ENCODE measurements at regions not wholly inside any gene's neighbourhood (a gene's known extent, or its start where the extent isn't known, plus 50 kb on each side); places are given as distances from the start of the nearest gene placed in this dataset.

DNA sequence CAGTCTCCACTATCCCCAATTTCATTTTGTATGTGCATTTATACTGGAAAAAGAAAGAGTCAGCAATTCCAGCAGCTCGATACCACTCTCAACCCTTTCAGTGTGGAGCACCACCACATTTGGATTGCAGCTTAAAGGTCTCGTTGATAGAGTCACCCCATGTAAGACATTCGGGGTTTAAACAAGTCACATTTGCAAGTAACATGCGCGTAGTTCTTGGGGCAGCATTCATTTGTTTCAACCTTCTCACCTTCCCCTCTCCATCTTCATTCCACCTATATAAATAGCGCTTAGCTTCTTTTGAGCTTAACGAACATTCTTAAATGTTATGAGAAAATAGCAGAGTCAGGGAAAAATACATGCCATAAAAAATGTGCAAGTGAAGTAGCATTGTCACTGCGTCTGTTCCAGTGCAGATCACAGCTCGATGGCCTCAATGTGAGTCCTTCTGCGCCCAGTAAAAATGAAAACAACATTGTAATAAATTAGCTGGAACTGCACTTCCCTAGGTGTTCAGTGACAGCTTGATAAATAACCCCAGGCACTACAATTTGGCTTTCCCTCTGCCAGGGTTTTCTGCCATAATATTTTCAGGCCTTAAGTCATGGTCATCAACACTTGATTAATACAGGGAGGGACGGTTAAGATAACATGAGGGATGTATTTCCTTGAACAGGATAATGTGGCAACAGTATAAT, 737.8 kb upstream of the NRSN1 start:
- Histone ChIP-seq H3K4me1 (ENCODE audit: control insufficient read depth in 2 of 2, insufficient read depth in 2 of 2, low read length in 2 of 2) (no peaks in the 10 kb centered on the region), H3K4me3 (ENCODE audit: low read length in 2 of 2) (no peak overlapping the region), H3K27ac (ENCODE audit: low read depth in 1 of 2, low read length in 1 of 2) (no peak overlapping the region), H3K27me3 (ENCODE audit: control insufficient read depth in 2 of 2, insufficient read depth in 1 of 2, low read length in 1 of 2) (no peaks in the 10 kb centered on the region), H3K9me3 (ENCODE audit: control insufficient read depth in 2 of 2, insufficient read depth in 1 of 2, low read length in 1 of 2) (no peaks in the 10 kb centered on the region), H3K36me3 (ENCODE audit: control insufficient read depth in 2 of 2, insufficient read depth in 2 of 2, low read length in 1 of 2) (no peaks in the 10 kb centered on the region)
- 96% methylated on average over 11 of the region's 11 CpGs for WGBS
- no peak for DNase-seq (ENCODE audit: low read depth in 6 of 9, low spot score in 9 of 9)

GRCh38 chr6:23389386-23389785, 736.6 kb upstream of the NRSN1 start:
- H3K4me3 ChIP-seq (ENCODE audit: low read length in 2 of 2), result no peak overlapping the region
- no peak for DNase-seq (ENCODE audit: low read depth in 6 of 9, low spot score in 9 of 9)
- 97% methylated on average over 3 of the region's 3 CpGs for WGBS
- no peaks in the 10 kb centered on the region for H3K9me3 ChIP-seq (ENCODE audit: control insufficient read depth in 2 of 2, insufficient read depth in 1 of 2, low read length in 1 of 2)
- H3K27me3 ChIP-seq (ENCODE audit: control insufficient read depth in 2 of 2, insufficient read depth in 1 of 2, low read length in 1 of 2), result no peaks in the 10 kb centered on the region
- no peak overlapping the region for H3K27ac ChIP-seq (ENCODE audit: low read depth in 1 of 2, low read length in 1 of 2)
- no peaks in the 10 kb centered on the region for H3K4me1 ChIP-seq (ENCODE audit: control insufficient read depth in 2 of 2, insufficient read depth in 2 of 2, low read length in 2 of 2)
- no peaks in the 10 kb centered on the region for H3K36me3 ChIP-seq (ENCODE audit: control insufficient read depth in 2 of 2, insufficient read depth in 2 of 2, low read length in 1 of 2)

GRCh38 chr6:23390221-23390620, 735.8 kb upstream of the NRSN1 start:
- H3K36me3 ChIP-seq (ENCODE audit: control insufficient read depth in 2 of 2, insufficient read depth in 2 of 2, low read length in 1 of 2), result no peaks in the 10 kb centered on the region
- H3K9me3 ChIP-seq (ENCODE audit: control insufficient read depth in 2 of 2, insufficient read depth in 1 of 2, low read length in 1 of 2), result no peaks in the 10 kb centered on the region
- DNase-seq (ENCODE audit: low read depth in 6 of 9, low spot score in 9 of 9), result no peak
- no peaks in the 10 kb centered on the region for H3K27me3 ChIP-seq (ENCODE audit: control insufficient read depth in 2 of 2, insufficient read depth in 1 of 2, low read length in 1 of 2)
- H3K27ac ChIP-seq (ENCODE audit: low read depth in 1 of 2, low read length in 1 of 2), result no peak overlapping the region
- no peak overlapping the region for H3K4me3 ChIP-seq (ENCODE audit: low read length in 2 of 2)
- no peaks in the 10 kb centered on the region for H3K4me1 ChIP-seq (ENCODE audit: control insufficient read depth in 2 of 2, insufficient read depth in 2 of 2, low read length in 2 of 2)
- 93% methylated on average over 2 of the region's 2 CpGs for WGBS

DNA sequence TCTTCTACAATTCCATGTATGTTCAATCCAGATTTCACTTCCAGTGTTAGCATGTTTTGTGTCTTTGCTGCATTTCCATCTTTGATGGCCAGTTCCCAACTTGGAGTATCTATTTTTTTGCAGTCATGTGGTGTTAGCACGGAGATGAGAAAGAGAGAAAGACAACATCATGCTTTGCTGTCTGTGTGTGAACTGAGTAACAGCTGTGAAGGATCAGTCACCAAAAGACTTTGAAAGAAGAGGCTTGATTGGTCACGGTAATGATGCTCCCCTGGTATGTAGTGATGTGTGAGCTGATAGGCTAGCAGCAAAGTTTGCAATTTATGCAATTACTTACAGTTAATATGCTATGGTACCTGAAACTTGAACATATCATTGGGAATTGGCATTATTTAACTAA, 731.3 kb upstream of the NRSN1 start:
- no peaks in the 10 kb centered on the region for H3K27me3 ChIP-seq (ENCODE audit: control insufficient read depth in 2 of 2, insufficient read depth in 1 of 2, low read length in 1 of 2)
- no peaks in the 10 kb centered on the region for H3K4me1 ChIP-seq (ENCODE audit: control insufficient read depth in 2 of 2, insufficient read depth in 2 of 2, low read length in 2 of 2)
- H3K36me3 ChIP-seq (ENCODE audit: control insufficient read depth in 2 of 2, insufficient read depth in 2 of 2, low read length in 1 of 2), result no peaks in the 10 kb centered on the region
- WGBS, result 95% methylated on average over 2 of the region's 2 CpGs
- no peaks in the 10 kb centered on the region for H3K9me3 ChIP-seq (ENCODE audit: control insufficient read depth in 2 of 2, insufficient read depth in 1 of 2, low read length in 1 of 2)
- no peak overlapping the region for H3K4me3 ChIP-seq (ENCODE audit: low read length in 2 of 2)
- no peak for DNase-seq (ENCODE audit: low read depth in 6 of 9, low spot score in 9 of 9)
- H3K27ac ChIP-seq (ENCODE audit: low read depth in 1 of 2, low read length in 1 of 2), result no peak overlapping the region

DNA sequence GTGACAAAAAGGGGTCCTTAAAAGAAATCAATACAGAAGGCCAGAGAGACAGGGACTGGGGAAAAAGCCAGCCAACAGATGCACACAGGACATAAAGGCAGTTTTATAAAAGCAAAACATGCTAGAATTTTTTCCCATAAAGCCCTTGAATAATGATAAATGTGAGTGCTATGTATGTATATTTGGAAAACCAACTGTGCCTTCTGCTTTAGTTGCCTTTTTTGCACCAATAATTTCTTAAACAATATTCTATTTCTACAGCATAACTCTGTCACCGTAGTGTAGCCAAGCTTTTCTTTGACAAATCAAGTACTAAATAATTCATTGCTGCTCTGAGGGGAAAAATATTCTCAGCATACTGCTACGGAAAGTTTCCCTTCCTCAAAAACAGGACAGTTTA, 730.6 kb upstream of the NRSN1 start:
- Histone ChIP-seq H3K9me3 (ENCODE audit: control insufficient read depth in 2 of 2, insufficient read depth in 1 of 2, low read length in 1 of 2) (no peaks in the 10 kb centered on the region), H3K27ac (ENCODE audit: low read depth in 1 of 2, low read length in 1 of 2) (no peak overlapping the region), H3K36me3 (ENCODE audit: control insufficient read depth in 2 of 2, insufficient read depth in 2 of 2, low read length in 1 of 2) (no peaks in the 10 kb centered on the region), H3K4me1 (ENCODE audit: control insufficient read depth in 2 of 2, insufficient read depth in 2 of 2, low read length in 2 of 2) (no peaks in the 10 kb centered on the region), H3K27me3 (ENCODE audit: control insufficient read depth in 2 of 2, insufficient read depth in 1 of 2, low read length in 1 of 2) (no peaks in the 10 kb centered on the region), H3K4me3 (ENCODE audit: low read length in 2 of 2) (no peak overlapping the region)
- no peak for DNase-seq (ENCODE audit: low read depth in 6 of 9, low spot score in 9 of 9)
- WGBS, result 97% methylated on average over 2 of the region's 2 CpGs

GRCh38 chr6:23396949-23397348, 729.1 kb upstream of the NRSN1 start:
- no peaks in the 10 kb centered on the region for H3K4me1 ChIP-seq (ENCODE audit: control insufficient read depth in 2 of 2, insufficient read depth in 2 of 2, low read length in 2 of 2)
- no peak overlapping the region for H3K4me3 ChIP-seq (ENCODE audit: low read length in 2 of 2)
- H3K9me3 ChIP-seq (ENCODE audit: control insufficient read depth in 2 of 2, insufficient read depth in 1 of 2, low read length in 1 of 2), result no peaks in the 10 kb centered on the region
- H3K36me3 ChIP-seq (ENCODE audit: control insufficient read depth in 2 of 2, insufficient read depth in 2 of 2, low read length in 1 of 2), result no peaks in the 10 kb centered on the region
- 78% methylated on average over 3 of the region's 3 CpGs for WGBS
- no peak for DNase-seq (ENCODE audit: low read depth in 6 of 9, low spot score in 9 of 9)
- H3K27me3 ChIP-seq (ENCODE audit: control insufficient read depth in 2 of 2, insufficient read depth in 1 of 2, low read length in 1 of 2), result no peaks in the 10 kb centered on the region
- H3K27ac ChIP-seq (ENCODE audit: low read depth in 1 of 2, low read length in 1 of 2), result no peak overlapping the region

GRCh38 chr6:23403460-23403859, 722.6 kb upstream of the NRSN1 start:
- no peak for DNase-seq (ENCODE audit: low read depth in 6 of 9, low spot score in 9 of 9)
- no peak overlapping the region for H3K4me3 ChIP-seq (ENCODE audit: low read length in 2 of 2)
- no peaks in the 10 kb centered on the region for H3K4me1 ChIP-seq (ENCODE audit: control insufficient read depth in 2 of 2, insufficient read depth in 2 of 2, low read length in 2 of 2)
- H3K9me3 ChIP-seq (ENCODE audit: control insufficient read depth in 2 of 2, insufficient read depth in 1 of 2, low read length in 1 of 2), result no peaks in the 10 kb centered on the region
- 92% methylated on average over 5 of the region's 5 CpGs for WGBS
- H3K27me3 ChIP-seq (ENCODE audit: control insufficient read depth in 2 of 2, insufficient read depth in 1 of 2, low read length in 1 of 2), result no peaks in the 10 kb centered on the region
- no peaks in the 10 kb centered on the region for H3K36me3 ChIP-seq (ENCODE audit: control insufficient read depth in 2 of 2, insufficient read depth in 2 of 2, low read length in 1 of 2)
- H3K27ac ChIP-seq (ENCODE audit: low read depth in 1 of 2, low read length in 1 of 2), result no peak overlapping the region

- no peak for DNase-seq (ENCODE audit: low read depth in 6 of 9, low spot score in 9 of 9)
- WGBS, result 91% methylated on average over 7 of the region's 7 CpGs
- no peaks in the 10 kb centered on the region for H3K9me3 ChIP-seq (ENCODE audit: control insufficient read depth in 2 of 2, insufficient read depth in 1 of 2, low read length in 1 of 2)
Observed at GRCh38 chr6:23409531-23409930, 716.5 kb upstream of the NRSN1 start.

GRCh38 chr6:23410439-23410838, 715.6 kb upstream of the NRSN1 start:
- Histone ChIP-seq H3K4me1 (ENCODE audit: control insufficient read depth in 2 of 2, insufficient read depth in 2 of 2, low read length in 2 of 2) (no peaks in the 10 kb centered on the region), H3K36me3 (ENCODE audit: control insufficient read depth in 2 of 2, insufficient read depth in 2 of 2, low read length in 1 of 2) (no peaks in the 10 kb centered on the region), H3K4me3 (ENCODE audit: low read length in 2 of 2) (no peak overlapping the region), H3K27me3 (ENCODE audit: control insufficient read depth in 2 of 2, insufficient read depth in 1 of 2, low read length in 1 of 2) (no peaks in the 10 kb centered on the region), H3K9me3 (ENCODE audit: control insufficient read depth in 2 of 2, insufficient read depth in 1 of 2, low read length in 1 of 2) (no peaks in the 10 kb centered on the region), H3K27ac (ENCODE audit: low read depth in 1 of 2, low read length in 1 of 2) (no peak overlapping the region)
- no peak for DNase-seq (ENCODE audit: low read depth in 6 of 9, low spot score in 9 of 9)
- 96% methylated on average over 8 of the region's 8 CpGs for WGBS

More at GRCh38 chr6:23409531-23409930, 716.5 kb upstream of the NRSN1 start:
- Histone ChIP-seq H3K36me3 (ENCODE audit: control insufficient read depth in 2 of 2, insufficient read depth in 2 of 2, low read length in 1 of 2) (no peaks in the 10 kb centered on the region), H3K27me3 (ENCODE audit: control insufficient read depth in 2 of 2, insufficient read depth in 1 of 2, low read length in 1 of 2) (no peaks in the 10 kb centered on the region), H3K27ac (ENCODE audit: low read depth in 1 of 2, low read length in 1 of 2) (no peak overlapping the region), H3K4me3 (ENCODE audit: low read length in 2 of 2) (no peak overlapping the region), H3K4me1 (ENCODE audit: control insufficient read depth in 2 of 2, insufficient read depth in 2 of 2, low read length in 2 of 2) (no peaks in the 10 kb centered on the region)

- H3K9me3 ChIP-seq (ENCODE audit: control insufficient read depth in 2 of 2, insufficient read depth in 1 of 2, low read length in 1 of 2), result no peaks in the 10 kb centered on the region
- no peak overlapping the region for H3K4me3 ChIP-seq (ENCODE audit: low read length in 2 of 2)
- H3K27ac ChIP-seq (ENCODE audit: low read depth in 1 of 2, low read length in 1 of 2), result no peak overlapping the region
- DNase-seq (ENCODE audit: low read depth in 6 of 9, low spot score in 9 of 9), result no peak
- H3K27me3 ChIP-seq (ENCODE audit: control insufficient read depth in 2 of 2, insufficient read depth in 1 of 2, low read length in 1 of 2), result no peaks in the 10 kb centered on the region
- no peaks in the 10 kb centered on the region for H3K36me3 ChIP-seq (ENCODE audit: control insufficient read depth in 2 of 2, insufficient read depth in 2 of 2, low read length in 1 of 2)
- H3K4me1 ChIP-seq (ENCODE audit: control insufficient read depth in 2 of 2, insufficient read depth in 2 of 2, low read length in 2 of 2), result no peaks in the 10 kb centered on the region
Observed at GRCh38 chr6:23412770-23413169, 713.2 kb upstream of the NRSN1 start.
